ENCODE measurements at regions not wholly inside any gene's neighbourhood (a gene's known extent, or its start where the extent isn't known, plus 50 kb on each side); places are given as distances from the start of the nearest gene placed in this dataset.

- WGBS = 83% methylated on average over 3 of the region's 3 CpGs
- H3K27me3 ChIP-seq (ENCODE audit: control insufficient read depth in 4 of 4, insufficient read depth in 4 of 4, low read length in 3 of 4) = no peaks in the 10 kb centered on the region
- no peak for DNase-seq (ENCODE audit: low spot score)
- no peak overlapping the region for H3K4me3 ChIP-seq (ENCODE audit: low read depth in 1 of 3, low read length in 3 of 3)
- TF ChIP-seq TAF1 (conservative IDR thresholded peaks at IDR 0.05) = no peak
- TF ChIP-seq, protein P1, sequence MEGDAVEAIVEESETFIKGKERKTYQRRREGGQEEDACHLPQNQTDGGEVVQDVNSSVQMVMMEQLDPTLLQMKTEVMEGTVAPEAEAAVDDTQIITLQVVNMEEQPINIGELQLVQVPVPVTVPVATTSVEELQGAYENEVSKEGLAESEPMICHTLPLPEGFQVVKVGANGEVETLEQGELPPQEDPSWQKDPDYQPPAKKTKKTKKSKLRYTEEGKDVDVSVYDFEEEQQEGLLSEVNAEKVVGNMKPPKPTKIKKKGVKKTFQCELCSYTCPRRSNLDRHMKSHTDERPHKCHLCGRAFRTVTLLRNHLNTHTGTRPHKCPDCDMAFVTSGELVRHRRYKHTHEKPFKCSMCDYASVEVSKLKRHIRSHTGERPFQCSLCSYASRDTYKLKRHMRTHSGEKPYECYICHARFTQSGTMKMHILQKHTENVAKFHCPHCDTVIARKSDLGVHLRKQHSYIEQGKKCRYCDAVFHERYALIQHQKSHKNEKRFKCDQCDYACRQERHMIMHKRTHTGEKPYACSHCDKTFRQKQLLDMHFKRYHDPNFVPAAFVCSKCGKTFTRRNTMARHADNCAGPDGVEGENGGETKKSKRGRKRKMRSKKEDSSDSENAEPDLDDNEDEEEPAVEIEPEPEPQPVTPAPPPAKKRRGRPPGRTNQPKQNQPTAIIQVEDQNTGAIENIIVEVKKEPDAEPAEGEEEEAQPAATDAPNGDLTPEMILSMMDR (IDR thresholded peaks at IDR 0.05; ENCODE audit: low read depth, low read length, missing input control) = no peak
- TF ChIP-seq HNF4A (conservative IDR thresholded peaks at IDR 0.05) = no peak
- TF ChIP-seq SP1 (IDR thresholded peaks at IDR 0.05) = no peak
- no peak for TF ChIP-seq FOXA1 (IDR thresholded peaks at IDR 0.05)
- H3K4me1 ChIP-seq (ENCODE audit: control insufficient read depth in 4 of 4, insufficient read depth in 4 of 4, low read length in 3 of 4) = no peaks in the 10 kb centered on the region
- H3K9ac ChIP-seq (ENCODE audit: low read depth in 1 of 2, low read length in 2 of 2) = no peak overlapping the region
- no peaks in the 10 kb centered on the region for H3K36me3 ChIP-seq (ENCODE audit: control insufficient read depth in 4 of 4, insufficient read depth in 3 of 4, low read depth in 1 of 4, low read length in 3 of 4)
- no peaks in the 10 kb centered on the region for H3K9me3 ChIP-seq (ENCODE audit: control insufficient read depth in 4 of 4, low read length in 3 of 4)
- no peak overlapping the region for H3K27ac ChIP-seq (ENCODE audit: low read depth in 1 of 2, low read length in 2 of 2)
These were observed 157.5 kb upstream of the SPRY2 start for GRCh38 chr13:80498433-80498832.

DNA sequence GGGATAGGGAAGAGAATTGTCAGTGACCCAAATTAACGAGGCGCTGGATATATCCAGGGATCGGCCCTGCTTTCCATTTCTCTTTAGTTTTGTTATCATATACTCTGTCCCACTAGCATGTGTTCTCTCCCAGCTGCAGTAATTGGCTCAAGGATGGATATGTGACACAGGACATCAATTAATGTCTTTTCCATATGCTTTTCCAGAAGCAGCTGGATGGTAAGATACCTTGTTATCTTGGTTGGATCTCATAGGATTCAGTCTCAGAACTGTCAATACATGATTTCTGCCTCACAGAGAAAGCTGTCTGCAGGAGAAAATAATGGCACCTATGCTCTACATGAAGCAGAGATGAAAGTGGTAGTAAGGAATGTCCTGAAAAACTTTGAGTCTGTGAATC lies 157.1 kb upstream of the SPRY2 start:
- Histone ChIP-seq H3K27me3 (ENCODE audit: control insufficient read depth in 4 of 4, insufficient read depth in 4 of 4, low read length in 3 of 4) (no peaks in the 10 kb centered on the region), H3K4me1 (ENCODE audit: control insufficient read depth in 4 of 4, insufficient read depth in 4 of 4, low read length in 3 of 4) (no peaks in the 10 kb centered on the region), H3K9me3 (ENCODE audit: control insufficient read depth in 4 of 4, low read length in 3 of 4) (no peaks in the 10 kb centered on the region), H3K4me3 (ENCODE audit: low read depth in 1 of 3, low read length in 3 of 3) (no peak overlapping the region), H3K9ac (ENCODE audit: low read depth in 1 of 2, low read length in 2 of 2) (no peak overlapping the region), H3K36me3 (ENCODE audit: control insufficient read depth in 4 of 4, insufficient read depth in 3 of 4, low read depth in 1 of 4, low read length in 3 of 4) (no peaks in the 10 kb centered on the region), H3K27ac (ENCODE audit: low read depth in 1 of 2, low read length in 2 of 2) (no peak overlapping the region)
- no peak for DNase-seq (ENCODE audit: low spot score)
- TF ChIP-seq ATF3 (IDR thresholded peaks at IDR 0.05) (no peak), FOXA2 (IDR thresholded peaks at IDR 0.05) (no peak), NR2F2 (IDR thresholded peaks at IDR 0.05) (no peak), HNF4G (IDR thresholded peaks at IDR 0.05) (no peak), JUND (IDR thresholded peaks at IDR 0.05) (no peak), GABPA (IDR thresholded peaks at IDR 0.05 in 1 of 2, conservative IDR thresholded peaks at IDR 0.05 in 1 of 2) (no peak), SP1 (IDR thresholded peaks at IDR 0.05) (no peak), EGR1 (IDR thresholded peaks at IDR 0.05; ENCODE audit: low read depth in 2 of 2) (no peak), HNF4A (conservative IDR thresholded peaks at IDR 0.05) (no peak), YY1 (IDR thresholded peaks at IDR 0.05) (no peak), ZBTB33 (IDR thresholded peaks at IDR 0.05) (no peak), REST (IDR thresholded peaks at IDR 0.05) (no peak), TAF1 (conservative IDR thresholded peaks at IDR 0.05) (no peak), RAD21 (IDR thresholded peaks at IDR 0.05) (no peak), RXRA (IDR thresholded peaks at IDR 0.05) (no peak), MAX (IDR thresholded peaks at IDR 0.05) (no peak), FOXA1 (IDR thresholded peaks at IDR 0.05) (no peak)
- TF ChIP-seq, protein P1 (IDR thresholded peaks at IDR 0.05; ENCODE audit: low read depth, low read length, missing input control) = no peak
- WGBS = 95% methylated on average over 3 of the region's 3 CpGs
